ENCODE measurements at regions not wholly inside any gene's neighbourhood (a gene's known extent, or its start where the extent isn't known, plus 50 kb on each side); places are given as distances from the start of the nearest gene placed in this dataset.

DNA sequence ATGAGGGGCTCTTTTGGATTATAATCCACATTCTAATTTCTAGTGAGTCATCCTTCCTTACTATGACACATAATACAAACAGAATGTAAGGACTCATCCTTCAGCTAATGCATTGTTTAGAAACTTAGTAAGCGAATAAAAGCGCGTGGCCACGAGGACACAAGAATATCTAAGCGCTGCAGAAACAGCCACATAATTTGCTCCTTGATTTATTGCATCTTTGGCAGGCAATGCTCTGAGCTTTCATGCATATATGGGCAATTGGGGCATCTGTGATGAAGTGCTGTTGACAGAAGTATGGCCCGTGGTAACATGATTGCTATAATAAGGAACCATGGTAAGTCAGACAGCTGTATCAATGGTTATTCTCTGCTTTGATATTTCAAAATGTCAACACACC is 191.3 kb upstream of the ZNF385D start:
- FAIRE-seq (no peak), ATAC-seq (no peak), DNase-seq (ENCODE audit: low read depth in 1 of 2, low spot score in 1 of 2) (no peak)
- H3K4me1 ChIP-seq, result no peaks in the 10 kb centered on the region
- H3K4me3 ChIP-seq, result no peak overlapping the region
- H3K4me2 ChIP-seq, result no peak overlapping the region
- 26% methylated on average over 6 of the region's 6 CpGs for WGBS (ENCODE audit: missing lambda C conversion rate)
- H3K9me3 ChIP-seq, result no peaks in the 10 kb centered on the region
- no peak overlapping the region for H3K27ac ChIP-seq
- POLR2A ChIA-PET, result no interaction called here
- TF ChIP-seq MAZ (IDR thresholded peaks at IDR 0.05; ENCODE audit: borderline replicate concordance, low read depth, low read length), result no peak
- TF ChIP-seq FOSL2 (IDR thresholded peaks at IDR 0.05), result no peak
- TF ChIP-seq FOSL2 (CRISPR knock-in tag; IDR thresholded peaks at IDR 0.05), result peak; percentile 11; the same call in 1 of the 2 replicates
- CTCF ChIA-PET, result no interaction called here

DNA sequence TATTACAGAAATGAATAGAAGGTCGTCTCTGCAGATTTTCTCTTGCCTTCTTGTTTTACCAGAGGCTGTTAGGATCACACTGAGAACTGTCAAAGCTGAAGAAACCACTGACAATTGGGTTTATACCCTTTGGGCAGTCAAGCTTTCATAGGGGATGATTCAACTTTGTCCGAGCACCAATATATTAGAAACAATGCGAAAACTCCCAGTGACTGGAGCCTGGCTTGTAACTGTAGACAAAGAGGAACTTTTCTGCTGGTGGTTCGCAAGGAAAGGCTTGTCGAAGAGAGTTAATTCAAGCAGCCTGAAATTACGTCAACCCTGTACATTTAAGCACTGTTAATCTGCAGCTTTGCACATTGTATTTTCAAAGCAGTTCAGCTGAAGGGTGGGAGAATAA is 193.2 kb upstream of the ZNF385D start:
- FAIRE-seq (no peak), DNase-seq (ENCODE audit: low read depth in 1 of 2, low spot score in 1 of 2) (no peak), ATAC-seq (no peak)
- TF ChIP-seq FOSB (CRISPR knock-in tag; IDR thresholded peaks at IDR 0.05) (no peak), GATA3 (IDR thresholded peaks at IDR 0.05; ENCODE audit: borderline replicate concordance) (no peak), MYC (IDR thresholded peaks at IDR 0.05; ENCODE audit: borderline replicate concordance, low read length) (no peak), TP53 (CRISPR knock-in tag; IDR thresholded peaks at IDR 0.05) (no peak), FOXS1 (CRISPR knock-in tag; IDR thresholded peaks at IDR 0.05) (no peak), TFCP2L1 (CRISPR knock-in tag; IDR thresholded peaks at IDR 0.05) (no peak), ESRRA (IDR thresholded peaks at IDR 0.05; ENCODE audit: borderline replicate concordance, low read length) (no peak), RARB (CRISPR knock-in tag; IDR thresholded peaks at IDR 0.05) (no peak), SREBF2 (IDR thresholded peaks at IDR 0.05) (no peak), HOXB13 (CRISPR knock-in tag; IDR thresholded peaks at IDR 0.05; ENCODE audit: low read depth) (no peak), JUNB (IDR thresholded peaks at IDR 0.05) (no peak), RFX5 (IDR thresholded peaks at IDR 0.05) (no peak), POLR2AphosphoS2 (conservative IDR thresholded peaks at IDR 0.05; ENCODE audit: low read length) (no peak)
- TF ChIP-seq, protein P1, sequence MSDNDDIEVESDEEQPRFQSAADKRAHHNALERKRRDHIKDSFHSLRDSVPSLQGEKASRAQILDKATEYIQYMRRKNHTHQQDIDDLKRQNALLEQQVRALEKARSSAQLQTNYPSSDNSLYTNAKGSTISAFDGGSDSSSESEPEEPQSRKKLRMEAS (IDR thresholded peaks at IDR 0.05), result no peak
- TF ChIP-seq, protein P2, sequence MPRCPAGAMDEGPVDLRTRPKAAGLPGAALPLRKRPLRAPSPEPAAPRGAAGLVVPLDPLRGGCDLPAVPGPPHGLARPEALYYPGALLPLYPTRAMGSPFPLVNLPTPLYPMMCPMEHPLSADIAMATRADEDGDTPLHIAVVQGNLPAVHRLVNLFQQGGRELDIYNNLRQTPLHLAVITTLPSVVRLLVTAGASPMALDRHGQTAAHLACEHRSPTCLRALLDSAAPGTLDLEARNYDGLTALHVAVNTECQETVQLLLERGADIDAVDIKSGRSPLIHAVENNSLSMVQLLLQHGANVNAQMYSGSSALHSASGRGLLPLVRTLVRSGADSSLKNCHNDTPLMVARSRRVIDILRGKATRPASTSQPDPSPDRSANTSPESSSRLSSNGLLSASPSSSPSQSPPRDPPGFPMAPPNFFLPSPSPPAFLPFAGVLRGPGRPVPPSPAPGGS (IDR thresholded peaks at IDR 0.05), result no peak
- no peak overlapping the region for H3K27ac ChIP-seq
- no peaks in the 10 kb centered on the region for H3K9me3 ChIP-seq
- POLR2A ChIA-PET, result no interaction called here
- CTCF ChIA-PET, result no interaction called here
- 17% methylated on average over 6 of the region's 6 CpGs for WGBS (ENCODE audit: missing lambda C conversion rate)
- no peaks in the 10 kb centered on the region for H3K4me1 ChIP-seq
- H3K4me2 ChIP-seq, result no peak overlapping the region
- no peak overlapping the region for H3K4me3 ChIP-seq

DNA sequence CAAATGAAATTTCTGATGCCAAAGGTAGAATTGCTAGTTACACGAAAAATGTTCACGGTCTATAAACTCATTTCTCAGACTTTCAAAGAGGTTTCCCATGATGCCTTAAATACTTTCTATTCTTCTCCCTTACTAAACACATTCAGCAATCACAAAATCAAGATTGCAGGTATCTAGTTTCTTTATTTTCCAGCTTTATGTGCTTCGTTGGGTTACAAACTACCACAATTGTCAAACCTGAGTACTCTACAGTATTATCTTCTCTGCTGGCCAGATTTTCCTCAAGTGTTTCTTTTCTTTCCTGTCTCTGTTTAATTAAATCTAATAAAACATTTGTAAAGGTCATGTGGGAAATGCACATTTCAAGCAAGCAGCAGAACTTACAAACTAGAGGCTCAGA is 201.8 kb upstream of the ZNF385D start:
- 2% methylated on average over 3 of the region's 3 CpGs for WGBS (ENCODE audit: missing lambda C conversion rate)
- DNase-seq (ENCODE audit: low read depth in 1 of 2, low spot score in 1 of 2) (no peak), FAIRE-seq (no peak), ATAC-seq (no peak)
- no peaks in the 10 kb centered on the region for H3K9me3 ChIP-seq
- TF ChIP-seq TFCP2L1 (CRISPR knock-in tag; IDR thresholded peaks at IDR 0.05), result no peak
- no peak for TF ChIP-seq CEBPB (IDR thresholded peaks at IDR 0.05)
- TF ChIP-seq ZC3H11A (IDR thresholded peaks at IDR 0.05), result no peak
- TF ChIP-seq CHD4 (IDR thresholded peaks at IDR 0.05; ENCODE audit: borderline replicate concordance), result no peak
- no peak for TF ChIP-seq HEYL (CRISPR knock-in tag; IDR thresholded peaks at IDR 0.05)
- no peak for TF ChIP-seq SMC3 (IDR thresholded peaks at IDR 0.05)
- H3K4me1 ChIP-seq, result no peaks in the 10 kb centered on the region
- no peak overlapping the region for H3K4me2 ChIP-seq
- CTCF ChIA-PET, result no interaction called here
- H3K27ac ChIP-seq, result no peak overlapping the region
- no peak overlapping the region for H3K4me3 ChIP-seq
- POLR2A ChIA-PET, result no interaction called here

DNA sequence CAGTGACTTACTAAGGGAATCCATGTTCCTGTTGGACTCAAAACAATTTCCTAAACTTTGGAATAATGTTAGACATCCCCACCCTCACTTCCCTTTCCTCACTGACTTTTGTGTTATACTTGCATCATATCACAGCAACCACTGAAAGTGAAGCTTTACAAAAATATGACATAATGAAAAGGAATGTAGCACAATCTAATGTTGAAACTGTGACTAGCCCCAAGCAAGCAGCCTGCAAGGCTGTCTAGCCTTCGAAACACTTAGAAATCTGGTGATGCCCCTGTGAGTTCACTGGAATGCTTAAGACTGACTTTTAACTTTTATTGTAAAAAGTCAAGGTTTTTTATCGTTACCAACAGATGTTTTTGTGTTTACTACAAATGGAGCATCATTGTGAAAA is 203.7 kb upstream of the ZNF385D start:
- H3K4me1 ChIP-seq, result no peaks in the 10 kb centered on the region
- POLR2A ChIA-PET, result no interaction called here
- ATAC-seq (no peak), DNase-seq (ENCODE audit: low read depth in 1 of 2, low spot score in 1 of 2) (no peak), FAIRE-seq (no peak)
- no peaks in the 10 kb centered on the region for H3K9me3 ChIP-seq
- H3K4me3 ChIP-seq, result no peak overlapping the region
- CTCF ChIA-PET, result no interaction called here
- 3% methylated on average over 2 of the region's 2 CpGs for WGBS (ENCODE audit: missing lambda C conversion rate)
- no peak overlapping the region for H3K4me2 ChIP-seq
- TF ChIP-seq, protein P1 (IDR thresholded peaks at IDR 0.05), result no peak
- TF ChIP-seq ESRRA (IDR thresholded peaks at IDR 0.05; ENCODE audit: borderline replicate concordance, low read length), result no peak
- TF ChIP-seq EHMT2 (IDR thresholded peaks at IDR 0.05; ENCODE audit: low read depth), result no peak
- TF ChIP-seq POLR2AphosphoS2 (conservative IDR thresholded peaks at IDR 0.05; ENCODE audit: low read length), result no peak
- TF ChIP-seq PHF8 (IDR thresholded peaks at IDR 0.05; ENCODE audit: borderline replicate concordance, low read depth), result no peak
- TF ChIP-seq FOSL2 (IDR thresholded peaks at IDR 0.05), result no peak
- TF ChIP-seq FOSL2 (CRISPR knock-in tag; IDR thresholded peaks at IDR 0.05), result no peak
- no peak for TF ChIP-seq RCOR1 (IDR thresholded peaks at IDR 0.05; ENCODE audit: low read depth, low read length)
- TF ChIP-seq TP53 (CRISPR knock-in tag; IDR thresholded peaks at IDR 0.05), result no peak
- no peak for TF ChIP-seq HDAC2 (IDR thresholded peaks at IDR 0.05)
- no peak for TF ChIP-seq MAFK (IDR thresholded peaks at IDR 0.05; ENCODE audit: partially characterized antibody)
- TF ChIP-seq, protein P3, sequence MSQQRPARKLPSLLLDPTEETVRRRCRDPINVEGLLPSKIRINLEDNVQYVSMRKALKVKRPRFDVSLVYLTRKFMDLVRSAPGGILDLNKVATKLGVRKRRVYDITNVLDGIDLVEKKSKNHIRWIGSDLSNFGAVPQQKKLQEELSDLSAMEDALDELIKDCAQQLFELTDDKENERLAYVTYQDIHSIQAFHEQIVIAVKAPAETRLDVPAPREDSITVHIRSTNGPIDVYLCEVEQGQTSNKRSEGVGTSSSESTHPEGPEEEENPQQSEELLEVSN (IDR thresholded peaks at IDR 0.05; ENCODE audit: borderline replicate concordance, low read depth), result no peak
- TF ChIP-seq RNF2 (IDR thresholded peaks at IDR 0.05; ENCODE audit: borderline replicate concordance, low read depth), result no peak
- TF ChIP-seq SMC3 (IDR thresholded peaks at IDR 0.05), result no peak
- no peak for TF ChIP-seq FOSB (CRISPR knock-in tag; IDR thresholded peaks at IDR 0.05)
- no peak for TF ChIP-seq KDM1A (IDR thresholded peaks at IDR 0.05; ENCODE audit: low read depth)
- no peak overlapping the region for H3K27ac ChIP-seq
